ENCODE measurements at regions not wholly inside any gene's neighbourhood (a gene's known extent, or its start where the extent isn't known, plus 50 kb on each side); places are given as distances from the start of the nearest gene placed in this dataset.
"Not testable (repeated sequence)": the region's sequence is repeated elsewhere in the genome, so short reads cannot be mapped to it uniquely, and the experiment has no call there.

DNA sequence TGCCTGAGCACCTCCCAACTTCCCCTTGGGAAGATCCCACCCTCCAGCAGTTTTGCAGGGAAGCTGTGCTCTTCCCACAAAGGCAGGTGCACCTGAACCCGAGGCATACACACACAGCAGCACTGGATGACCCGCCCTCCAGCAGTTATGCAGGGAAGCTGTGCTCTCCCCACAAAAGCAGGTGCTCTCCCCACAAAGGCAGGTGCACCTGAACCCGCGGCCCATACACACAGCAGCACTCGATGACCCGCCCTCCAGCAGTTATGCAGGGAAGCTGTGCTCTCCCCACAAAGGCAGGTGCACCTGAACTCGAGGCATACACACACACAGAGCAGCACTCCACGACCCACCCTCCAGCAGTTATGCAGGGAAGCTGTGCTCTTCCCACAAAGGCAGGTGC is 80.2 kb upstream of the LPCAT1 start:
- not testable (repeated sequence) for TF ChIP-seq POLR2A (IDR thresholded peaks at IDR 0.05); POLR2AphosphoS5 (IDR thresholded peaks at IDR 0.05; ENCODE audit: insufficient read depth in 1 of 2, low read depth in 1 of 2)
- TF ChIP-seq, protein P1, sequence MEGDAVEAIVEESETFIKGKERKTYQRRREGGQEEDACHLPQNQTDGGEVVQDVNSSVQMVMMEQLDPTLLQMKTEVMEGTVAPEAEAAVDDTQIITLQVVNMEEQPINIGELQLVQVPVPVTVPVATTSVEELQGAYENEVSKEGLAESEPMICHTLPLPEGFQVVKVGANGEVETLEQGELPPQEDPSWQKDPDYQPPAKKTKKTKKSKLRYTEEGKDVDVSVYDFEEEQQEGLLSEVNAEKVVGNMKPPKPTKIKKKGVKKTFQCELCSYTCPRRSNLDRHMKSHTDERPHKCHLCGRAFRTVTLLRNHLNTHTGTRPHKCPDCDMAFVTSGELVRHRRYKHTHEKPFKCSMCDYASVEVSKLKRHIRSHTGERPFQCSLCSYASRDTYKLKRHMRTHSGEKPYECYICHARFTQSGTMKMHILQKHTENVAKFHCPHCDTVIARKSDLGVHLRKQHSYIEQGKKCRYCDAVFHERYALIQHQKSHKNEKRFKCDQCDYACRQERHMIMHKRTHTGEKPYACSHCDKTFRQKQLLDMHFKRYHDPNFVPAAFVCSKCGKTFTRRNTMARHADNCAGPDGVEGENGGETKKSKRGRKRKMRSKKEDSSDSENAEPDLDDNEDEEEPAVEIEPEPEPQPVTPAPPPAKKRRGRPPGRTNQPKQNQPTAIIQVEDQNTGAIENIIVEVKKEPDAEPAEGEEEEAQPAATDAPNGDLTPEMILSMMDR (IDR thresholded peaks at IDR 0.05) = not testable (repeated sequence)
